ENCODE measurements at regions not wholly inside any gene's neighbourhood (a gene's known extent, or its start where the extent isn't known, plus 50 kb on each side); places are given as distances from the start of the nearest gene placed in this dataset.

DNA sequence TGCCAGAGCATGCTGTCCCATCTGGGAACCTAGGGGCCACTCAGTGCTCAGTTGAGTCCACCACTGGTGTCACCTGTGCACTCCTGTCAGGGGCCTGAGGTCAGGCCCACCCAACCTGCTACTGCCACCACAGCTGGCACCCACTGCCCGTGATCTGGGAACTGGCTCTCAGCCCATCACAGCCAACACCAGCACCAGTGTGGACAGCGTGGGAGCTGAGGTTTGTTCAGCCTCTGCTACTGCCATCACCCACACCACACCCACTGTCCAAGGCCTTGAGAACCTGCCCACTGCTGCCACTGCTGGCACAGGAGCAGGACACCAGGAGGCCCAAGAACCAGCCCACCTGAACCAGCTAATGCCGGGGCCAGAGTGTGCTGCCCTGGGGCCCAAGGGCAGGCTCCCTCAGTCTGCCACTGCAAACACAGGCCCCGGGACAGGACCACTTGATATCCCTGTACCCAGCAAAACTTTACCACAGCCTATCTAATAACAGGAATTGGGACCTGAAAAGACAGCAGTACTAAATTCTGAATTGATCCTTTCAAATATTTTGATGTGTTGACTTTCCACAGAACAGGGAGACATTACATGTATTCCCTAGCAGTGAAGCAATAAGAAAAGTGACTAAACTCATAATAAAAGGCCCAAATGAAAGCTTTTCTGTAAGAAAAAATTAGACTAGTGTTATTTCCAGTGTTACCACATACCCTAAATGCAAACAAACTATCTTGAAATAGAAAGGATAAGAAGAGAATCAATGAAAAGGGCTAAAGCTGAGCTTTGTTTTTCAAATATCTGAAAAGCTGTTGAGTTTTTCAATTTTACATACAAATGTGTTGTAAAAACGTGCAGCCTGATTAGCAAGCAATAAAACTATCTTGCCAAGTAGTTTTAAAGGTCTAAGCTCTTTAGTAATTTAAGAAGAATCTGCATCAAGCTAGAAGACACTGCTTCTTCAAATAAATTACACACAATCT is 640.7 kb downstream of the METTL4 start:
- TF ChIP-seq POLR2AphosphoS5 (IDR thresholded peaks at IDR 0.05) (no peak), POLR2A (IDR thresholded peaks at IDR 0.05) (no peak), CTCF (IDR thresholded peaks at IDR 0.05) (no peak), EP300 (IDR thresholded peaks at IDR 0.05) (no peak)

Measured in stomach (tissue), 4 donors.